ENCODE measurements at regions not wholly inside any gene's neighbourhood (a gene's known extent, or its start where the extent isn't known, plus 50 kb on each side); places are given as distances from the start of the nearest gene placed in this dataset.

- no peak overlapping the region for H3K27ac ChIP-seq
- no peaks in the 10 kb centered on the region for H3K27me3 ChIP-seq
- intact Hi-C loops (cut with DNase I; ENCODE audit: low total_unique reads) = no loop called here
- no peak for TF ChIP-seq POLR2A (IDR thresholded peaks at IDR 0.05)
- TF ChIP-seq, protein P1, sequence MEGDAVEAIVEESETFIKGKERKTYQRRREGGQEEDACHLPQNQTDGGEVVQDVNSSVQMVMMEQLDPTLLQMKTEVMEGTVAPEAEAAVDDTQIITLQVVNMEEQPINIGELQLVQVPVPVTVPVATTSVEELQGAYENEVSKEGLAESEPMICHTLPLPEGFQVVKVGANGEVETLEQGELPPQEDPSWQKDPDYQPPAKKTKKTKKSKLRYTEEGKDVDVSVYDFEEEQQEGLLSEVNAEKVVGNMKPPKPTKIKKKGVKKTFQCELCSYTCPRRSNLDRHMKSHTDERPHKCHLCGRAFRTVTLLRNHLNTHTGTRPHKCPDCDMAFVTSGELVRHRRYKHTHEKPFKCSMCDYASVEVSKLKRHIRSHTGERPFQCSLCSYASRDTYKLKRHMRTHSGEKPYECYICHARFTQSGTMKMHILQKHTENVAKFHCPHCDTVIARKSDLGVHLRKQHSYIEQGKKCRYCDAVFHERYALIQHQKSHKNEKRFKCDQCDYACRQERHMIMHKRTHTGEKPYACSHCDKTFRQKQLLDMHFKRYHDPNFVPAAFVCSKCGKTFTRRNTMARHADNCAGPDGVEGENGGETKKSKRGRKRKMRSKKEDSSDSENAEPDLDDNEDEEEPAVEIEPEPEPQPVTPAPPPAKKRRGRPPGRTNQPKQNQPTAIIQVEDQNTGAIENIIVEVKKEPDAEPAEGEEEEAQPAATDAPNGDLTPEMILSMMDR (IDR thresholded peaks at IDR 0.05) = no peak
- no peaks in the 10 kb centered on the region for H3K36me3 ChIP-seq
- DNase-seq = no peak
- no peaks in the 10 kb centered on the region for H3K9me3 ChIP-seq
- H3K4me3 ChIP-seq = no peak overlapping the region
- no peaks in the 10 kb centered on the region for H3K4me1 ChIP-seq
These were observed 503.8 kb downstream of the INHBA start for GRCh38 chr7:41199136-41199535.

GRCh38 chr7:41198502-41198901, 504.4 kb downstream of the INHBA start:
- Histone ChIP-seq H3K4me1 (no peaks in the 10 kb centered on the region), H3K9me3 (no peaks in the 10 kb centered on the region), H3K27ac (no peak overlapping the region), H3K4me3 (no peak overlapping the region), H3K36me3 (no peaks in the 10 kb centered on the region), H3K27me3 (no peaks in the 10 kb centered on the region)
- no peak for DNase-seq
- intact Hi-C loops (cut with DNase I; ENCODE audit: low total_unique reads) = no loop called here
- no peak for TF ChIP-seq POLR2A (IDR thresholded peaks at IDR 0.05)
- TF ChIP-seq, protein P1 (IDR thresholded peaks at IDR 0.05) = no peak

GRCh38 chr7:41197769-41198168, 505.1 kb downstream of the INHBA start:
- no peak for TF ChIP-seq POLR2A (IDR thresholded peaks at IDR 0.05)
- TF ChIP-seq, protein P1 (IDR thresholded peaks at IDR 0.05) = no peak
- Histone ChIP-seq H3K36me3 (no peaks in the 10 kb centered on the region), H3K4me1 (no peaks in the 10 kb centered on the region), H3K9me3 (no peaks in the 10 kb centered on the region), H3K27me3 (no peaks in the 10 kb centered on the region), H3K27ac (no peak overlapping the region), H3K4me3 (no peak overlapping the region)
- no peak for DNase-seq
- intact Hi-C loops (cut with DNase I; ENCODE audit: low total_unique reads) = no loop called here

GRCh38 chr7:41193738-41194282, 509.1 kb downstream of the INHBA start:
- DNase-seq = no peak
- no peaks in the 10 kb centered on the region for H3K27me3 ChIP-seq
- TF ChIP-seq, protein P1 (IDR thresholded peaks at IDR 0.05) = no peak
- no peak for TF ChIP-seq POLR2A (IDR thresholded peaks at IDR 0.05)
- intact Hi-C loops (cut with DNase I; ENCODE audit: low total_unique reads) = no loop called here
- H3K4me3 ChIP-seq = no peak overlapping the region
- no peak overlapping the region for H3K27ac ChIP-seq
- H3K36me3 ChIP-seq = no peaks in the 10 kb centered on the region
- no peaks in the 10 kb centered on the region for H3K4me1 ChIP-seq
- H3K9me3 ChIP-seq = no peaks in the 10 kb centered on the region

DNA sequence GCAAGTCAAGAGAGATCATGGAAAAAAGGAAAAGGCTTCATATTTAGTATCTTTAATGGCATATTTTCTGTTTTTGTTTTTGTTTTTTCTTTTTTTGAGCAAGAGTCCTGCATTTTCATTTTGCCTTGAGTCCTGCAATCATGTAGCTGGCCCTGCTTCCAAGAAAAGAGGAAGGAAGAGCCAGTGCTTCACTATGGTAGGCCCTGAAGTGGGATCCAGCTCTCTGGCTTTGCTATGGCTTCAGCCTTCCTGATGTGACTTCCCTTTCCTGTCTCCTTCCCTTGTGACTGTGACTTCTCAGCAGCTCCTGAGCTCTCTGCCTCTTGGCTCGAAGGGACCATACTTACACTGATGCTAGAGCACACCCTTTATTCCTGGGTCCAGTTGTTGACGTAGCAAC, 512.3 kb downstream of the INHBA start:
- Histone ChIP-seq H3K27ac (no peak overlapping the region), H3K9me3 (no peaks in the 10 kb centered on the region), H3K4me1 (no peaks in the 10 kb centered on the region), H3K27me3 (no peaks in the 10 kb centered on the region), H3K36me3 (no peaks in the 10 kb centered on the region), H3K4me3 (no peak overlapping the region)
- no peak for DNase-seq
- intact Hi-C loops (cut with DNase I; ENCODE audit: low total_unique reads) = no loop called here
- TF ChIP-seq POLR2A (IDR thresholded peaks at IDR 0.05) = no peak
- TF ChIP-seq, protein P1 (IDR thresholded peaks at IDR 0.05) = no peak
